GM23338 (cell line): ENCODE measurements at regions not wholly inside any gene's neighbourhood (a gene's known extent, or its start where the extent isn't known, plus 50 kb on each side); places are given as distances from the start of the nearest gene placed in this dataset.

Source experiments
- ATAC-seq: fragments of 200-7000 bp; cut with Tn5 transposase; 3 replicates; pipeline ENCODE4 v1.9.1; 2020
- DNase-seq: peaks from one replicate; pipeline ENCODE4 v3.0.0-alpha.2; 2015; ENCODE audit warnings: low spot score
- H2AFZ ChIP-seq: fragments of 200-600 bp; sonication (generic); 2 replicates; pipeline ENCODE4 v1.8.0; 2016; ENCODE audit warnings: antibody characterized with exemption, mild to moderate bottlenecking, moderate library complexity
- H3F3A ChIP-seq: fragments of 200-600 bp; sonication (generic); replicated peaks from 2 replicates; pipeline ENCODE4 v1.8.0; 2017; ENCODE audit warnings: antibody characterized with exemption, mixed run types, low read depth
- H3K27ac ChIP-seq: fragments of 200-600 bp; sonication (generic); 2 replicates; pipeline ENCODE4 v1.6.1; 2016; ENCODE audit warnings: low read depth
- H3K27me3 ChIP-seq: fragments of 200-600 bp; sonication (generic); 2 replicates; pipeline ENCODE4 v1.8.0; 2016; ENCODE audit warnings: mild to moderate bottlenecking, mixed run types, moderate library complexity; ENCODE audit not compliant: insufficient read depth
- H3K36me3 ChIP-seq: fragments of 200-600 bp; sonication (generic); 2 replicates; pipeline ENCODE4 v1.8.0; 2016; ENCODE audit warnings: mild to moderate bottlenecking; ENCODE audit not compliant: insufficient read depth
- H3K4me1 ChIP-seq: fragments of 200-600 bp; sonication (generic); 2 replicates; pipeline ENCODE4 v1.8.0; 2016; ENCODE audit warnings: mild to moderate bottlenecking, moderate library complexity; ENCODE audit not compliant: insufficient read depth
- H3K4me2 ChIP-seq: fragments of 200-600 bp; sonication (generic); 2 replicates; pipeline ENCODE4 v1.7.1; 2017; ENCODE audit warnings: mixed run types
- H3K4me3 ChIP-seq: fragments of 200-600 bp; sonication (generic); 2 replicates; pipeline ENCODE4 v1.6.1; 2016; ENCODE audit warnings: mixed run types
- H3K79me2 ChIP-seq: fragments of 200-600 bp; sonication (generic); replicated peaks from 2 replicates; pipeline ENCODE4 v1.8.0; 2017; ENCODE audit warnings: mild to moderate bottlenecking; ENCODE audit not compliant: insufficient read depth
- H3K9me2 ChIP-seq: fragments of 200-600 bp; sonication (generic); 2 replicates; pipeline ENCODE4 v1.8.0; 2017; ENCODE audit not compliant: insufficient read depth
- H4K20me1 ChIP-seq: fragments of 200-600 bp; sonication (generic); replicated peaks from 2 replicates; pipeline ENCODE4 v1.8.0; 2017; ENCODE audit warnings: mild to moderate bottlenecking; ENCODE audit not compliant: insufficient read depth
- H3K27ac Mint-ChIP-seq: 2 replicates; pipeline ENCODE4 v1.8.0; 2020; ENCODE audit warnings: inconsistent platforms, mild to moderate bottlenecking, moderate library complexity, mixed read lengths
- H3K27me3 Mint-ChIP-seq: 3 replicates; pipeline ENCODE4 v1.8.0; 2022; ENCODE audit warnings: low read depth, mild to moderate bottlenecking, moderate library complexity, mixed read lengths, inconsistent platforms; ENCODE audit not compliant: insufficient read depth, poor library complexity
- H3K36me3 Mint-ChIP-seq: 3 replicates; pipeline ENCODE4 v1.8.0; 2021; ENCODE audit warnings: low read depth, mild to moderate bottlenecking, inconsistent platforms, moderate library complexity, mixed read lengths
- H3K4me1 Mint-ChIP-seq: 3 replicates; pipeline ENCODE4 v1.8.0; 2020; ENCODE audit warnings: mild to moderate bottlenecking, inconsistent platforms, mixed read lengths
- H3K4me3 Mint-ChIP-seq: 3 replicates; pipeline ENCODE4 v1.8.0; 2021; ENCODE audit warnings: moderate library complexity, mild to moderate bottlenecking, inconsistent platforms, mixed read lengths
- H3K9me3 Mint-ChIP-seq: 3 replicates; pipeline ENCODE4 v1.8.0; 2020; ENCODE audit warnings: moderate library complexity, mild to moderate bottlenecking, inconsistent platforms, mixed read lengths
- EZH2 ChIP-seq: fragments of 200-600 bp; sonication (generic); IDR thresholded peaks from one replicate; pipeline ENCODE4 v1.8.0; 2017; ENCODE audit warnings: antibody characterized with exemption, mild to moderate bottlenecking, low read depth; ENCODE audit not compliant: unreplicated experiment
- EZH2phosphoT487 ChIP-seq: fragments of 200-600 bp; sonication (generic); IDR thresholded peaks from one replicate; pipeline ENCODE4 v1.8.1; 2018; ENCODE audit warnings: antibody characterized with exemption; ENCODE audit not compliant: unreplicated experiment
- JUNB ChIP-seq: IDR thresholded peaks from one replicate; pipeline ENCODE4 v1.6.1; 2016; ENCODE audit warnings: antibody characterized with exemption; ENCODE audit not compliant: unreplicated experiment
- NANOG ChIP-seq: IDR thresholded peaks from 2 replicates; pipeline ENCODE4 v1.6.1; 2016; ENCODE audit warnings: antibody characterized with exemption, borderline replicate concordance
- POLR2AphosphoS5 ChIP-seq: IDR thresholded peaks from 2 replicates; pipeline ENCODE4 v1.6.1; 2016; ENCODE audit warnings: antibody characterized with exemption, low read depth
- STAT1 ChIP-seq: IDR thresholded peaks from one replicate; pipeline ENCODE4 v1.6.1; 2016; ENCODE audit warnings: antibody characterized with exemption; ENCODE audit not compliant: unreplicated experiment
- ZNF114 ChIP-seq: fragments of 250-450 bp; sonication (Bioruptor Pico); IDR thresholded peaks from 2 replicates; pipeline ENCODE4 v1.5.0; 2020; ENCODE audit warnings: mild to moderate bottlenecking, moderate library complexity
- TF ChIP-seq, protein P1 (sequence below): IDR thresholded peaks from 2 replicates; pipeline ENCODE4 v1.6.1; 2016; ENCODE audit warnings: antibody characterized with exemption
- TF ChIP-seq, protein P2 (sequence below), 2 experiments: fragments of 200-600 bp in 1 of 2; sonication (generic) in 1 of 2; conservative IDR thresholded peaks; 2 replicates each; pipeline versions ENCODE4 v1.5.1 to v1.6.1; 2016 to 2017; ENCODE audit warnings: antibody characterized with exemption in 2 of 2, low read depth in 2 of 2, mild to moderate bottlenecking in 2 of 2, moderate library complexity in 1 of 2
- TF ChIP-seq, protein P3 (sequence below): fragments of 250-450 bp; sonication (Bioruptor Pico); IDR thresholded peaks from 2 replicates; pipeline ENCODE4 v1.5.0; 2020; ENCODE audit warnings: mild to moderate bottlenecking, moderate library complexity

DNA sequence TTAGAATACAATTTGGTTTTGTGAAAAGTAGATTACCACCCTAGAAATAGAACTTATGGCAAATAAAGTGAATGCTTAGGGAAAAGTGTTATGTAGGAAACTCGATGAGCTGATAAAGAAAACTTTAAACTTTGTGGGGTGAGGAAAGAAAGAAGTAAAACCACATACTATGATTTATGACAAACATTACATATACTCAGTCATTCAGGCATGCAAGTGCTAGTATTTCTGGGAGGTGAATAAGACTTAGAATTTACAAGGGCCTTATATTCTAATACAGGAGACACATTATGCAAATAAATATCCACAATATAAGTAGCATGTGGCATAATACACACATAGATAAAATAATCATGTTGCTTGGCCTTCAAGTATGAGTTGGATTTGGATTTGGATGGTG lies 618.1 kb downstream of the XIRP2 start:
- no peak for TF ChIP-seq EZH2
- no peak for TF ChIP-seq EZH2phosphoT487
- TF ChIP-seq NANOG: no peak
- no peak for TF ChIP-seq STAT1
- TF ChIP-seq ZNF114 (CRISPR knock-in tag): no peak
- TF ChIP-seq, protein P1, sequence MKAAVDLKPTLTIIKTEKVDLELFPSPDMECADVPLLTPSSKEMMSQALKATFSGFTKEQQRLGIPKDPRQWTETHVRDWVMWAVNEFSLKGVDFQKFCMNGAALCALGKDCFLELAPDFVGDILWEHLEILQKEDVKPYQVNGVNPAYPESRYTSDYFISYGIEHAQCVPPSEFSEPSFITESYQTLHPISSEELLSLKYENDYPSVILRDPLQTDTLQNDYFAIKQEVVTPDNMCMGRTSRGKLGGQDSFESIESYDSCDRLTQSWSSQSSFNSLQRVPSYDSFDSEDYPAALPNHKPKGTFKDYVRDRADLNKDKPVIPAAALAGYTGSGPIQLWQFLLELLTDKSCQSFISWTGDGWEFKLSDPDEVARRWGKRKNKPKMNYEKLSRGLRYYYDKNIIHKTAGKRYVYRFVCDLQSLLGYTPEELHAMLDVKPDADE: no peak
- TF ChIP-seq JUNB: no peak
- TF ChIP-seq, protein P2, sequence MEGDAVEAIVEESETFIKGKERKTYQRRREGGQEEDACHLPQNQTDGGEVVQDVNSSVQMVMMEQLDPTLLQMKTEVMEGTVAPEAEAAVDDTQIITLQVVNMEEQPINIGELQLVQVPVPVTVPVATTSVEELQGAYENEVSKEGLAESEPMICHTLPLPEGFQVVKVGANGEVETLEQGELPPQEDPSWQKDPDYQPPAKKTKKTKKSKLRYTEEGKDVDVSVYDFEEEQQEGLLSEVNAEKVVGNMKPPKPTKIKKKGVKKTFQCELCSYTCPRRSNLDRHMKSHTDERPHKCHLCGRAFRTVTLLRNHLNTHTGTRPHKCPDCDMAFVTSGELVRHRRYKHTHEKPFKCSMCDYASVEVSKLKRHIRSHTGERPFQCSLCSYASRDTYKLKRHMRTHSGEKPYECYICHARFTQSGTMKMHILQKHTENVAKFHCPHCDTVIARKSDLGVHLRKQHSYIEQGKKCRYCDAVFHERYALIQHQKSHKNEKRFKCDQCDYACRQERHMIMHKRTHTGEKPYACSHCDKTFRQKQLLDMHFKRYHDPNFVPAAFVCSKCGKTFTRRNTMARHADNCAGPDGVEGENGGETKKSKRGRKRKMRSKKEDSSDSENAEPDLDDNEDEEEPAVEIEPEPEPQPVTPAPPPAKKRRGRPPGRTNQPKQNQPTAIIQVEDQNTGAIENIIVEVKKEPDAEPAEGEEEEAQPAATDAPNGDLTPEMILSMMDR (conservative IDR thresholded peaks at IDR 0.05; ENCODE audit: low read depth in 2 of 2): no peak
- DNase-seq: no peak
- no peaks in the 10 kb centered on the region for H3K36me3 Mint-ChIP-seq
- Histone ChIP-seq H4K20me1 (no peaks in the 10 kb centered on the region), H3K9me2 (no peaks in the 10 kb centered on the region), H3K4me1 (peaks cover 22% of the 10 kb centered on the region), H3K4me2 (no peak overlapping the region), H2AFZ (no peak overlapping the region), H3K27ac (no peak overlapping the region), H3K27me3 (no peaks in the 10 kb centered on the region), H3K36me3 (no peaks in the 10 kb centered on the region), H3K4me3 (no peak overlapping the region), H3F3A (no peaks in the 10 kb centered on the region), H3K79me2 (no peaks in the 10 kb centered on the region)
- ATAC-seq: no peak
- H3K4me3 Mint-ChIP-seq: no peak overlapping the region
- no peaks in the 10 kb centered on the region for H3K27me3 Mint-ChIP-seq
- H3K4me1 Mint-ChIP-seq: peaks cover 18% of the 10 kb centered on the region
- H3K9me3 Mint-ChIP-seq: no peaks in the 10 kb centered on the region
- no peak overlapping the region for H3K27ac Mint-ChIP-seq

DNA sequence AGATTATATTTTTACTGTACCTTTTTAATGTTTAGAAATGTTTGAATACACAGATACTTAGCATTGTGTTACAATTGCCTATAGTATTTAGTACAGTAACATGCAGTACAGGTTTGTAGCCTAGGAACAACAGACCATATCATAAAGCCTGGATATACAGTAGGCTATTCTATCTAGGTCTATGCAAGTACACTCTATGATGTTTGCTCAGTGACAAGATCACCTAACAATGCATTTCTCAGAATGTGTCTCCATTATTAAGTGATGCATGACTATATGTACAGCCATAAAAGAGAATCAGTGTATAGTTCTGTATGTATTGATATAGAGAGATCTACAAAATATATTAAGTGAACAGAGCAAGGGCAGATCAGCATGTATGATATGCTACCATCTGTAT lies 616.4 kb downstream of the XIRP2 start:
- no peaks in the 10 kb centered on the region for H3K36me3 ChIP-seq
- peaks cover 14% of the 10 kb centered on the region for H3K4me1 ChIP-seq
- DNase-seq (no peak), ATAC-seq (no peak)
- no peak overlapping the region for H3K27ac ChIP-seq
- no peaks in the 10 kb centered on the region for H3K27me3 ChIP-seq
- TF ChIP-seq POLR2AphosphoS5 (no peak), NANOG (no peak), ZNF114 (CRISPR knock-in tag) (no peak), EZH2 (no peak), EZH2phosphoT487 (no peak)
- TF ChIP-seq, protein P3, sequence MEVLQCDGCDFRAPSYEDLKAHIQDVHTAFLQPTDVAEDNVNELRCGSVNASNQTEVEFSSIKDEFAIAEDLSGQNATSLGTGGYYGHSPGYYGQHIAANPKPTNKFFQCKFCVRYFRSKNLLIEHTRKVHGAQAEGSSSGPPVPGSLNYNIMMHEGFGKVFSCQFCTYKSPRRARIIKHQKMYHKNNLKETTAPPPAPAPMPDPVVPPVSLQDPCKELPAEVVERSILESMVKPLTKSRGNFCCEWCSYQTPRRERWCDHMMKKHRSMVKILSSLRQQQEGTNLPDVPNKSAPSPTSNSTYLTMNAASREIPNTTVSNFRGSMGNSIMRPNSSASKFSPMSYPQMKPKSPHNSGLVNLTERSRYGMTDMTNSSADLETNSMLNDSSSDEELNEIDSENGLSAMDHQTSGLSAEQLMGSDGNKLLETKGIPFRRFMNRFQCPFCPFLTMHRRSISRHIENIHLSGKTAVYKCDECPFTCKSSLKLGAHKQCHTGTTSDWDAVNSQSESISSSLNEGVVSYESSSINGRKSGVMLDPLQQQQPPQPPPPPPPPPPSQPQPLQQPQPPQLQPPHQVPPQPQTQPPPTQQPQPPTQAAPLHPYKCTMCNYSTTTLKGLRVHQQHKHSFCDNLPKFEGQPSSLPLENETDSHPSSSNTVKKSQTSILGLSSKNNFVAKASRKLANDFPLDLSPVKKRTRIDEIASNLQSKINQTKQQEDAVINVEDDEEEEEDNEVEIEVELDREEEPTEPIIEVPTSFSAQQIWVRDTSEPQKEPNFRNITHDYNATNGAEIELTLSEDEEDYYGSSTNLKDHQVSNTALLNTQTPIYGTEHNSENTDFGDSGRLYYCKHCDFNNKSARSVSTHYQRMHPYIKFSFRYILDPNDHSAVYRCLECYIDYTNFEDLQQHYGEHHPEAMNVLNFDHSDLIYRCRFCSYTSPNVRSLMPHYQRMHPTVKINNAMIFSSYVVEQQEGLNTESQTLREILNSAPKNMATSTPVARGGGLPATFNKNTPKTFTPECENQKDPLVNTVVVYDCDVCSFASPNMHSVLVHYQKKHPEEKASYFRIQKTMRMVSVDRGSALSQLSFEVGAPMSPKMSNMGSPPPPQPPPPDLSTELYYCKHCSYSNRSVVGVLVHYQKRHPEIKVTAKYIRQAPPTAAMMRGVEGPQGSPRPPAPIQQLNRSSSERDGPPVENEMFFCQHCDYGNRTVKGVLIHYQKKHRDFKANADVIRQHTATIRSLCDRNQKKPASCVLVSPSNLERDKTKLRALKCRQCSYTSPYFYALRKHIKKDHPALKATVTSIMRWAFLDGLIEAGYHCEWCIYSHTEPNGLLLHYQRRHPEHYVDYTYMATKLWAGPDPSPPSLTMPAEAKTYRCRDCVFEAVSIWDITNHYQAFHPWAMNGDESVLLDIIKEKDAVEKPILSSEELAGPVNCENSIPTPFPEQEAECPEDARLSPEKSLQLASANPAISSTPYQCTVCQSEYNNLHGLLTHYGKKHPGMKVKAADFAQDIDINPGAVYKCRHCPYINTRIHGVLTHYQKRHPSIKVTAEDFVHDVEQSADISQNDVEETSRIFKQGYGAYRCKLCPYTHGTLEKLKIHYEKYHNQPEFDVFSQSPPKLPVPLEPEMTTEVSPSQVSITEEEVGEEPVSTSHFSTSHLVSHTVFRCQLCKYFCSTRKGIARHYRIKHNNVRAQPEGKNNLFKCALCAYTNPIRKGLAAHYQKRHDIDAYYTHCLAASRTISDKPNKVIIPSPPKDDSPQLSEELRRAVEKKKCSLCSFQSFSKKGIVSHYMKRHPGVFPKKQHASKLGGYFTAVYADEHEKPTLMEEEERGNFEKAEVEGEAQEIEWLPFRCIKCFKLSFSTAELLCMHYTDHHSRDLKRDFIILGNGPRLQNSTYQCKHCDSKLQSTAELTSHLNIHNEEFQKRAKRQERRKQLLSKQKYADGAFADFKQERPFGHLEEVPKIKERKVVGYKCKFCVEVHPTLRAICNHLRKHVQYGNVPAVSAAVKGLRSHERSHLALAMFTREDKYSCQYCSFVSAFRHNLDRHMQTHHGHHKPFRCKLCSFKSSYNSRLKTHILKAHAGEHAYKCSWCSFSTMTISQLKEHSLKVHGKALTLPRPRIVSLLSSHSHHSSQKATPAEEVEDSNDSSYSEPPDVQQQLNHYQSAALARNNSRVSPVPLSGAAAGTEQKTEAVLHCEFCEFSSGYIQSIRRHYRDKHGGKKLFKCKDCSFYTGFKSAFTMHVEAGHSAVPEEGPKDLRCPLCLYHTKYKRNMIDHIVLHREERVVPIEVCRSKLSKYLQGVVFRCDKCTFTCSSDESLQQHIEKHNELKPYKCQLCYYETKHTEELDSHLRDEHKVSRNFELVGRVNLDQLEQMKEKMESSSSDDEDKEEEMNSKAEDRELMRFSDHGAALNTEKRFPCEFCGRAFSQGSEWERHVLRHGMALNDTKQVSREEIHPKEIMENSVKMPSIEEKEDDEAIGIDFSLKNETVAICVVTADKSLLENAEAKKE: no peak
- TF ChIP-seq, protein P1: no peak
- no peaks in the 10 kb centered on the region for H3K79me2 ChIP-seq
- H3K36me3 Mint-ChIP-seq: no peaks in the 10 kb centered on the region
- no peaks in the 10 kb centered on the region for H4K20me1 ChIP-seq
- no peaks in the 10 kb centered on the region for H3F3A ChIP-seq
- no peaks in the 10 kb centered on the region for H3K9me2 ChIP-seq
- H3K4me3 Mint-ChIP-seq: no peak overlapping the region
- H3K4me2 ChIP-seq: no peak overlapping the region
- no peak overlapping the region for H3K27ac Mint-ChIP-seq
- peaks cover 21% of the 10 kb centered on the region for H3K4me1 Mint-ChIP-seq
- H3K9me3 Mint-ChIP-seq: no peaks in the 10 kb centered on the region
- no peaks in the 10 kb centered on the region for H3K27me3 Mint-ChIP-seq
- H2AFZ ChIP-seq: no peak overlapping the region
- H3K4me3 ChIP-seq: no peak overlapping the region
